OCI-LY7 (cell line): ENCODE measurements at regions not wholly inside any gene's neighbourhood (a gene's known extent, or its start where the extent isn't known, plus 50 kb on each side); places are given as distances from the start of the nearest gene placed in this dataset.
"Not testable (repeated sequence)": the region's sequence is repeated elsewhere in the genome, so short reads cannot be mapped to it uniquely, and the experiment has no call there.

Experiments used
- BruUV-seq: library from RNA; stranded (reverse); fragments of 400-500 nt; replicated peaks from 2 replicates; lab custom pipeline; 2021; lab: Mats Ljungman, UMichigan
- CTCF ChIA-PET: fragments of 300-600 bp; sonication (Branson Sonifier 250); formaldehyde crosslinking; loops from one replicate; lab custom pipeline; 2022; ENCODE audit warnings: antibody characterized with exemption; ENCODE audit not compliant: unreplicated experiment; lab: Charles Lee
- POLR2A ChIA-PET: fragments of 300-600 bp; sonication (Branson Sonifier 250); formaldehyde crosslinking; loops from one replicate; lab custom pipeline; 2022; ENCODE audit warnings: antibody characterized with exemption; lab: Charles Lee
- DNase-seq: peaks from one replicate; pipeline ENCODE4 v3.0.0-alpha.2; 2015; ENCODE audit warnings: low spot score
- H2AFZ ChIP-seq: fragments of 200-600 bp; sonication (generic), shearing (Covaris generic); 2 replicates; pipeline ENCODE4 v1.6.1; 2014; ENCODE audit warnings: mild to moderate bottlenecking, antibody characterized with exemption, low read length, moderate library complexity
- H3K27ac ChIP-seq: fragments of 200-600 bp; sonication (generic); 2 replicates; pipeline ENCODE4 v1.5.1; 2014; ENCODE audit warnings: mixed run types, low read depth, mild to moderate bottlenecking, moderate library complexity, low read length, inconsistent platforms; ENCODE audit not compliant: poor library complexity, severe bottlenecking
- H3K36me3 ChIP-seq: fragments of 200-600 bp; sonication (generic); 2 replicates; pipeline ENCODE4 v1.6.1; 2014; ENCODE audit warnings: mild to moderate bottlenecking, antibody characterized with exemption, low read length, moderate library complexity, mixed read lengths; ENCODE audit not compliant: insufficient read depth
- H3K4me1 ChIP-seq: fragments of 200-600 bp; sonication (generic); 2 replicates; pipeline ENCODE4 v1.5.1; 2014; ENCODE audit warnings: mild to moderate bottlenecking, low read length; ENCODE audit not compliant: insufficient read depth, poor library complexity, severe bottlenecking
- H3K4me2 ChIP-seq: fragments of 200-600 bp; sonication (generic); 2 replicates; pipeline ENCODE4 v1.6.1; 2014; ENCODE audit warnings: mild to moderate bottlenecking, low read length
- H3K4me3 ChIP-seq: fragments of 200-600 bp; sonication (generic); 2 replicates; pipeline ENCODE4 v1.5.1; 2014; ENCODE audit warnings: mild to moderate bottlenecking, low read depth, low read length; ENCODE audit not compliant: poor library complexity, severe bottlenecking
- H3K79me2 ChIP-seq: fragments of 200-600 bp; sonication (generic); 2 replicates; pipeline ENCODE4 v1.6.1; 2016; ENCODE audit warnings: low read depth, mild to moderate bottlenecking, low read length, moderate library complexity, mixed read lengths; ENCODE audit not compliant: insufficient read depth
- H3K9me2 ChIP-seq: fragments of 200-600 bp; sonication (generic); 2 replicates; pipeline ENCODE4 v1.6.1; 2016; ENCODE audit warnings: mild to moderate bottlenecking, low read length, mixed read lengths; ENCODE audit not compliant: insufficient read depth
- H3K9me3 ChIP-seq: fragments of 200-600 bp; sonication (generic); 2 replicates; pipeline ENCODE4 v1.6.1; 2014; ENCODE audit warnings: mild to moderate bottlenecking, mixed run types, low read length, mixed read lengths
- H4K20me1 ChIP-seq: fragments of 200-600 bp; sonication (generic); 2 replicates; pipeline ENCODE4 v1.6.1; 2014; ENCODE audit warnings: mild to moderate bottlenecking, antibody characterized with exemption, low read length, moderate library complexity, mixed read lengths; ENCODE audit not compliant: insufficient read depth
- CTCF ChIP-seq: fragments of 200-600 bp; sonication (generic); conservative IDR thresholded peaks from 2 replicates; pipeline ENCODE4 v1.5.1; 2014; ENCODE audit warnings: mild to moderate bottlenecking, antibody characterized with exemption, low read length, moderate library complexity, mixed read lengths
- EZH2phosphoT487 ChIP-seq: fragments of 200-600 bp; sonication (generic); IDR thresholded peaks from 2 replicates; pipeline ENCODE4 v1.6.1; 2018; ENCODE audit warnings: low read depth, borderline replicate concordance, mild to moderate bottlenecking, mixed run types, antibody characterized with exemption, low read length, moderate library complexity, mixed read lengths
- intact Hi-C: fragments of 100-400 bp; cut with micrococcal nuclease; formaldehyde crosslinking; loops from one replicate; pipeline ENCODE4 v1.10.0; 2022; ENCODE audit not compliant: unreplicated experiment

GRCh38 chr14:106459971-106460730 is 933.8 kb downstream of the TMEM121 start:
- Histone ChIP-seq H3K4me1 (no peaks in the 10 kb centered on the region), H3K9me3 (no peaks in the 10 kb centered on the region), H4K20me1 (no peaks in the 10 kb centered on the region), H3K9me2 (no peaks in the 10 kb centered on the region), H3K4me2 (no peak overlapping the region), H3K36me3 (no peaks in the 10 kb centered on the region), H3K79me2 (no peaks in the 10 kb centered on the region), H2AFZ (no peak overlapping the region), H3K4me3 (no peak overlapping the region), H3K27ac (no peak overlapping the region)
- BruUV-seq: no TSS peak
- intact Hi-C loops: no loop called here
- POLR2A ChIA-PET: no interaction called here
- DNase-seq: peak; percentile 45
- CTCF ChIA-PET: no interaction called here
- no peak for TF ChIP-seq EZH2phosphoT487
- TF ChIP-seq CTCF: peak; percentile 70

GRCh38 chr14:106460916-106461315 is 934.5 kb downstream of the TMEM121 start:
- Histone ChIP-seq H3K4me2 (no peak overlapping the region), H3K79me2 (no peaks in the 10 kb centered on the region), H3K36me3 (no peaks in the 10 kb centered on the region), H3K9me3 (no peaks in the 10 kb centered on the region), H2AFZ (no peak overlapping the region), H3K27ac (no peak overlapping the region), H3K9me2 (no peaks in the 10 kb centered on the region), H3K4me1 (no peaks in the 10 kb centered on the region), H4K20me1 (no peaks in the 10 kb centered on the region), H3K4me3 (no peak overlapping the region)
- CTCF ChIA-PET: no interaction called here
- TF ChIP-seq CTCF (no peak), EZH2phosphoT487 (no peak)
- POLR2A ChIA-PET: no interaction called here
- intact Hi-C loops: no loop called here
- BruUV-seq: no TSS peak
- no peak for DNase-seq

GRCh38 chr14:106466483-106466882 is 940.1 kb downstream of the TMEM121 start:
- H2AFZ ChIP-seq, intact Hi-C loops, POLR2A ChIA-PET, CTCF ChIA-PET, H3K4me3 ChIP-seq, H3K36me3 ChIP-seq, H3K9me3 ChIP-seq, BruUV-seq, H4K20me1 ChIP-seq, H3K4me1 ChIP-seq, H3K27ac ChIP-seq, DNase-seq, H3K9me2 ChIP-seq, H3K4me2 ChIP-seq, H3K79me2 ChIP-seq: not testable (repeated sequence)

- H3K27ac ChIP-seq, H3K79me2 ChIP-seq, H3K4me1 ChIP-seq, H2AFZ ChIP-seq, intact Hi-C loops, BruUV-seq, CTCF ChIA-PET, H4K20me1 ChIP-seq, H3K4me2 ChIP-seq, H3K36me3 ChIP-seq, POLR2A ChIA-PET, DNase-seq, H3K9me3 ChIP-seq, H3K4me3 ChIP-seq, H3K9me2 ChIP-seq: not testable (repeated sequence)
Measured at GRCh38 chr14:106468869-106469268, 942.5 kb downstream of the TMEM121 start.

- H3K9me3 ChIP-seq, DNase-seq, H3K79me2 ChIP-seq, H4K20me1 ChIP-seq, BruUV-seq, H3K4me2 ChIP-seq, H3K4me3 ChIP-seq, H2AFZ ChIP-seq, H3K4me1 ChIP-seq, H3K27ac ChIP-seq, intact Hi-C loops, H3K9me2 ChIP-seq, CTCF ChIA-PET, H3K36me3 ChIP-seq: not testable (repeated sequence)
- POLR2A ChIA-PET: interaction anchor here (0.5 kb wide), 2 partner anchors 51 to 318 kb away, joined by 3 read pairs; no protein-coding TSS in a partner anchor
Measured at GRCh38 chr14:106470028-106470427, 943.6 kb downstream of the TMEM121 start.
